PC-3 (cell line): ENCODE measurements at regions not wholly inside any gene's neighbourhood (a gene's known extent, or its start where the extent isn't known, plus 50 kb on each side); places are given as distances from the start of the nearest gene placed in this dataset.

Experiments
- CTCF ChIP-seq: fragments of 300-600 bp; sonication (generic); conservative IDR thresholded peaks from 2 replicates; pipeline ENCODE4 v1.5.1; 2017; ENCODE audit warnings: antibody characterized with exemption, low read depth, mild to moderate bottlenecking, low read length
- EZH2 ChIP-seq: fragments of 300-600 bp; sonication (generic); IDR thresholded peaks from one replicate; pipeline ENCODE4 v1.6.1; 2017; ENCODE audit warnings: antibody characterized with exemption, mild to moderate bottlenecking, low read length; ENCODE audit not compliant: unreplicated experiment

GRCh38 chr7:24038993-24039392 lies 245.0 kb upstream of the NPY start:
- TF ChIP-seq CTCF (no peak), EZH2 (no peak)
